Pons (tissue), 1 donor: ENCODE measurements at regions not wholly inside any gene's neighbourhood (a gene's known extent, or its start where the extent isn't known, plus 50 kb on each side); places are given as distances from the start of the nearest gene placed in this dataset.
A peak's percentile ranks its signal among the peaks of the same experiment; 100 is the strongest.

Experiments
- DNase-seq: peaks from one replicate; pipeline ENCODE4 v3.0.0-alpha.2; 2016; ENCODE audit warnings: low spot score

- DNase-seq, result no peak
Observed at GRCh38 chr5:153118018-153118417, 372.5 kb upstream of the GRIA1 start.

GRCh38 chr5:153122403-153122802, 368.1 kb upstream of the GRIA1 start:
- DNase-seq, result no peak

DNA sequence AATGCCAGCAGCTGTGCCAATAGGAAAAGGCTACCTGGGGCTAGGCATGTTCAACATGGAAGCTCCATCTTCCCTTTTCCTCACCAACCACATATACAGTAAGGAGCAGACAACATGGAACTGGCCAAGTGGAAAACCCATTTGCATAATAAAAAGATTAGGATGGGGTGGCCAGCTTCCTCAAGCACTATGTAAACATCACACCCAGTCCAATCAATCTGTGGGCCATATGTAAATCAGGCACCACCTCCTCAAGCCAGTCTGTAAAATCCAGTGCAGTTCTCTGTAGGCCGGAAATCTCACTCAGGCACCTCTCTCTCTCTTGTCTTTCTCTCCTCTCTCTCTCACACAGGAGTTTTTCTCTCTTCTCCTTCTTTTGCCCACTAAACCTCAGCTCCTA, 360.2 kb upstream of the GRIA1 start:
- DNase-seq, result no peak

DNA sequence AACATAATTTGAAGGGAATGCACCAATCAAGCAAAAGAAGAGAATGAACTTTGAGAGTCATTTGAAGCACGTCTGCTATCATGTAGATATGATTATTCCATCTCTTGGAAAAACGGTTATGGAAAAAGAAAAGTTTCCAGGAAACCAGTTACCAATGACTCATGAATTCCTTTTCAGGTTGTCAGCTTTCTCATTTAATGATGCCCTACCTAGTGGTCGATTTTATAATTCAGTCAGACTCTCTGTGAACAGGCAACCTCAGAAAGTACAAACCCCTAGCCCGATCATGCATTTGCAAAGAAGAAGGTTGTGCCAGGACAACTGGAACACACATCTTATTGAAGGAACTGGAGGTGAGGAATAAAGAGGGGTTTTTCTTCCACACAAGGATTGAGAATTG, 355.1 kb upstream of the GRIA1 start:
- no peak for DNase-seq

- DNase-seq, result no peak
Observed at GRCh38 chr5:153136910-153137614, 353.4 kb upstream of the GRIA1 start.

- peak; percentile 58 for DNase-seq
Observed at GRCh38 chr5:153147891-153148623, 342.4 kb upstream of the GRIA1 start.

DNA sequence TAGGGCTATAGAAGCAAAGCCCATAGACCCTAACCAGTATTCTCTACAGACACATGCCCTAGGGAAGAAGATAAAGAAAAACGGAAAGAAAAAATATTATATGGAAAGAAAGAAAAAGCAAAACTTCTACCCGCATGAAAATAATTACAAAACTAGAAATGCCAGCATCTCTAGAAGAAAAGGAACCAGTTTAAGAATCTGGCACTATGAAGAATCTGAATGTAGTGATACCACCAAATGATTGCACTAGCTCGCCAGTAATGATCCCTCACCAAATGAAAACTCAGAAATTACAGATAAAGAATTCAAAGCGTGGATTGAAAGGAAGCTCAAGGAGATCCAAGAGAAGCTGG, 341.9 kb upstream of the GRIA1 start:
- no peak for DNase-seq

- no peak for DNase-seq
Observed at GRCh38 chr5:153151558-153151957, 338.9 kb upstream of the GRIA1 start.

- no peak for DNase-seq
Observed at GRCh38 chr5:153153086-153153485, 337.4 kb upstream of the GRIA1 start.

GRCh38 chr5:153157156-153157555, 333.3 kb upstream of the GRIA1 start:
- no peak for DNase-seq

GRCh38 chr5:153158608-153159007, 331.9 kb upstream of the GRIA1 start:
- DNase-seq, result no peak

- DNase-seq, result no peak
Observed at GRCh38 chr5:153159616-153160015, 330.9 kb upstream of the GRIA1 start.

- DNase-seq, result no peak
Observed at GRCh38 chr5:153168241-153168640, 322.2 kb upstream of the GRIA1 start.

DNA sequence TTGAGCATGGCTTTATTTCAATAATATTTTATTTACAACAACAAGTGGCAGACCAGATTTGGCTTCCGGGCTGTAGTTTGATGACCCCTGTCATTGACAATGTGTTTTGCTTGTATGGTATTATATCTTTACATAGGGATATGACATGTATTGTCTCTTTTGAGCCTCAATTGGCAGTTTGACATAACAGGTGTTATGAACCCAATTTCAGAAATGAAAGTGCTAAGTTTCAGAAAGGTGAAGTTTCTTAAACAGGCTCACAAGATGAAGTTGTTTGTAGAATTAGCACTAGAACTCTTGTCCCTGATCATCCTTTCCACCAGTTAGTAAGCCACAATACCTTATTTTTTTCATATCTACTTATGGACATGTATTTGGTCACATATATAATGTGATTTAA, 303.0 kb upstream of the GRIA1 start:
- no peak for DNase-seq

GRCh38 chr5:153206361-153206760, 284.1 kb upstream of the GRIA1 start:
- DNase-seq, result no peak

DNA sequence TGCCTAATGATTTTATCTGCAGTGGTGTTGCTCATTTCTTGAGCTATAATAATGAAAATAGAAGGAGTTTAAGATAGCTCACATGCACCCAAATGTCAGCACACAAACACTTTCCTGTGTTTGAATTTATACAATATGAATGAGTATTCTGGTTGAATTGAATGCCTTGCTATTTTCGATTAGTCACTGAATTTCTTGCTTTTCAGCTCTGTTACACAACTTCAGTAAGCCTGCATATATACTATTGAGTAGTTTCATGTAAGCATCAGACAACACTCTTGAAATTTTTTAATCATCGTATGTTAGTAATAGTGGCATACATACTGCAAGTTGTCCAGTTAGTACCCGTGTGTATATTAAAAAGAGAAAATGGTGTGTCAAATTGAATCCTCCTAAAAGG, 281.5 kb upstream of the GRIA1 start:
- DNase-seq, result no peak

- DNase-seq, result no peak
Observed at GRCh38 chr5:153209687-153210086, 280.8 kb upstream of the GRIA1 start.

DNA sequence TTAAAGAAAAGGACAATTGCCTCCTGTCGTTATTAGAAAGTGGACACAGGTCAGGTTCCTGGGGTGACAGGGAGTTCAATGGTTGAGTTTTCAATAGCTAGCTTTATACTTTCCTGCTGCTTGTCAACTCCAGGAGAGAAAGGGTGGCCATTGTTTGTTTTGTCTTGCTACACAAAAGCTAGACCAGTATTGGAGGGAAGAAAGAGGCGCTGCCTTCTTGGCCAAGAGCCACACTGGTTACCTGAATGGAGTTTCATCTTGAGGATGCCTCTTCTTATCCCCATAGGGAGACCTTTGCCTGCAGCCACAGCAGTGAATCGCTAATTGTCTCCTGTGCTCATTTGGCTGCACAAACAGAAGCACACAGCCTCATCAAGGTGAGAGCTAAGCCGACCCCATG, 279.4 kb upstream of the GRIA1 start:
- no peak for DNase-seq

DNA sequence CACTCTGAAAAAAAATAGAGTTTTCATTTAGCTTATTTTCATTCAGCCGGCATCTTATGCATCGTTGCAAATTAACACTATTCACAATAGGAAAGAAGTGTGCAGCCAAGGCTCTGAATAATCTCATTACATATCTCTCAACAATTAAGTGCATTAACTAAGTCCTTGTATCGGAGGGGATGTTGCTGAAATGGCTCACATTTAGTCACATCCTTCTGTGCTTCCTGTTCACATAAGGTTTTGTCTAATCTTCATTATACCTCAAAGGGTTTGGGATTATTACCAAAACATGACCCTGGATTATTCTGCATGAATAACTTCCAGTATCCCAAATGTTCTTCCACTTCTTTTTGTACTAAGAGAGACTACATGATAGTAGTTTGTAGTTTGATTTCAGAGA, 278.0 kb upstream of the GRIA1 start:
- no peak for DNase-seq

- no peak for DNase-seq
Observed at GRCh38 chr5:153222936-153223335, 267.5 kb upstream of the GRIA1 start.

DNA sequence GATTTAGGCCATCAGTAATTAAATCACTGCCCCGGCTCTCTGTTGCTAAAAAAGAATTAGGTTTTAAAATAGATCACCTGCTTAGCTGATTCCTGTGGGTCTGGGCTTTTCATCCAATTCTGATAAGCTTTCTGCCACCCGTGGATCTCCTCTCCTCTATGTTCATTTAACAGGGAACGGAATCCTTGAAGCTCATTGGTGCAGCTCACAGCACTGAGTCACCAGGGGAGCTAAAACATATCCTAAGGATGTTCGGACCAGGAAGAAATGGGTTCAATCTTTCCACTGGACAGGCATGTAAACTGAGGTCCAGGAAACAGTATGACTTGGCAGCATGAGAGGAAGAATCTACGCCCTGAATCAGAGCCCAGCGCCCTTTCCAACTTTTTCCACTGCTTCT, 267.1 kb upstream of the GRIA1 start:
- DNase-seq, result no peak

DNA sequence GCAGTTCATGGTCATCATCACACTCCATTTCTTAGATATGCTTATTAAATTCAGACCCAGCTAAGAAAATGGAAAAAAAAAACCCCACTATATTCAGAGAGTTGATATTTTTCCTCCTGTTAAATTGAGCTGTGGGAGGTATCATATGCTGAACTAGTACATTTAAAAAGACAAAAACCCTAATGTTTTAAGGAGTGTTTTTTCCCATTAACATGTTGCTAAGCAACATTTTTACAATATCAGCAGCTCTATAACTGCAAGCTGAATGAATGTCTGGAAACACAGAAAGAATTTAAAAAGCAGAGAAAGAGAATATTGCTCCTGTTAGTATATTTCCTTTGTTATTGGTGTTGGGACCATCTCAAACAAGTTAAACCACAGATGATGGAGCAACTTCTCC, 265.8 kb upstream of the GRIA1 start:
- DNase-seq, result no peak

GRCh38 chr5:153233933-153234332, 256.5 kb upstream of the GRIA1 start:
- no peak for DNase-seq

GRCh38 chr5:153236319-153236718, 254.2 kb upstream of the GRIA1 start:
- no peak for DNase-seq
